ENCODE measurements at regions not wholly inside any gene's neighbourhood (a gene's known extent, or its start where the extent isn't known, plus 50 kb on each side); places are given as distances from the start of the nearest gene placed in this dataset.

GRCh38 chr2:49278561-49278960, 124.2 kb upstream of the FSHR start:
- H3K4me3 ChIP-seq (ENCODE audit: insufficient read depth, low read depth, low read length) = no peak overlapping the region
- no peak for TF ChIP-seq EZH2 (IDR thresholded peaks at IDR 0.05; ENCODE audit: insufficient read depth, low read length)
- no peak for TF ChIP-seq CTCF (IDR thresholded peaks at IDR 0.05; ENCODE audit: insufficient read depth, low read depth, low read length)
- Mint-ChIP-seq H3K27ac (ENCODE audit: unreplicated experiment) (no peak overlapping the region), H3K36me3 (ENCODE audit: low read depth, unreplicated experiment) (no peaks in the 10 kb centered on the region), H3K4me1 (ENCODE audit: low read depth, unreplicated experiment) (no peaks in the 10 kb centered on the region), H3K4me3 (ENCODE audit: unreplicated experiment) (no peak overlapping the region), H3K27me3 (ENCODE audit: low read depth, unreplicated experiment) (no peaks in the 10 kb centered on the region), H3K9me3 (ENCODE audit: unreplicated experiment) (peaks cover 2% of the 10 kb centered on the region)
- peaks cover 3% of the 10 kb centered on the region for H3K9me3 ChIP-seq (ENCODE audit: insufficient read depth, low read depth, low read length)
- no peaks in the 10 kb centered on the region for H3K79me2 ChIP-seq (ENCODE audit: insufficient read depth, low read length)
- FAIRE-seq = no peak
- no peaks in the 10 kb centered on the region for H3K36me3 ChIP-seq (ENCODE audit: insufficient read depth, low read length)
- no peaks in the 10 kb centered on the region for H3K4me1 ChIP-seq (ENCODE audit: insufficient read depth, low read length)
- no peak overlapping the region for H2AFZ ChIP-seq (ENCODE audit: low read depth, low read length)
- no peak overlapping the region for H3K4me2 ChIP-seq (ENCODE audit: low read length)
- H3K27me3 ChIP-seq (ENCODE audit: insufficient read depth, low read length) = no peaks in the 10 kb centered on the region
- no peak overlapping the region for H3K27ac ChIP-seq (ENCODE audit: low read depth, low read length)
- H4K20me1 ChIP-seq (ENCODE audit: insufficient read depth, low read length) = no peaks in the 10 kb centered on the region
- no peak for DNase-seq (ENCODE audit: low read depth)
- H3K9ac ChIP-seq (ENCODE audit: low read length) = no peak overlapping the region

- Histone ChIP-seq H2AFZ (ENCODE audit: low read depth, low read length) (no peak overlapping the region), H3K4me2 (ENCODE audit: low read length) (no peak overlapping the region), H3K9ac (ENCODE audit: low read length) (no peak overlapping the region), H3K4me1 (ENCODE audit: insufficient read depth, low read length) (no peaks in the 10 kb centered on the region), H3K27ac (ENCODE audit: low read depth, low read length) (no peak overlapping the region), H3K27me3 (ENCODE audit: insufficient read depth, low read length) (no peaks in the 10 kb centered on the region), H3K79me2 (ENCODE audit: insufficient read depth, low read length) (no peaks in the 10 kb centered on the region), H4K20me1 (ENCODE audit: insufficient read depth, low read length) (no peaks in the 10 kb centered on the region), H3K9me3 (ENCODE audit: insufficient read depth, low read depth, low read length) (peaks cover 3% of the 10 kb centered on the region), H3K4me3 (ENCODE audit: insufficient read depth, low read depth, low read length) (no peak overlapping the region), H3K36me3 (ENCODE audit: insufficient read depth, low read length) (no peaks in the 10 kb centered on the region)
- Mint-ChIP-seq H3K4me3 (ENCODE audit: unreplicated experiment) (no peak overlapping the region), H3K36me3 (ENCODE audit: low read depth, unreplicated experiment) (no peaks in the 10 kb centered on the region), H3K27ac (ENCODE audit: unreplicated experiment) (no peak overlapping the region), H3K4me1 (ENCODE audit: low read depth, unreplicated experiment) (no peaks in the 10 kb centered on the region), H3K9me3 (ENCODE audit: unreplicated experiment) (peaks cover 2% of the 10 kb centered on the region), H3K27me3 (ENCODE audit: low read depth, unreplicated experiment) (no peaks in the 10 kb centered on the region)
- TF ChIP-seq EZH2 (IDR thresholded peaks at IDR 0.05; ENCODE audit: insufficient read depth, low read length) (no peak), CTCF (IDR thresholded peaks at IDR 0.05; ENCODE audit: insufficient read depth, low read depth, low read length) (no peak)
- FAIRE-seq (no peak), DNase-seq (ENCODE audit: low read depth) (no peak)
These were observed 123.8 kb upstream of the FSHR start for GRCh38 chr2:49278141-49278540.

GRCh38 chr2:49271060-49271606, 116.8 kb upstream of the FSHR start:
- FAIRE-seq (no peak), DNase-seq (ENCODE audit: low read depth) (no peak)
- Mint-ChIP-seq H3K4me3 (ENCODE audit: unreplicated experiment) (no peak overlapping the region), H3K27ac (ENCODE audit: unreplicated experiment) (no peak overlapping the region), H3K4me1 (ENCODE audit: low read depth, unreplicated experiment) (no peaks in the 10 kb centered on the region), H3K27me3 (ENCODE audit: low read depth, unreplicated experiment) (no peaks in the 10 kb centered on the region), H3K36me3 (ENCODE audit: low read depth, unreplicated experiment) (no peaks in the 10 kb centered on the region), H3K9me3 (ENCODE audit: unreplicated experiment) (no peaks in the 10 kb centered on the region)
- H3K4me2 ChIP-seq (ENCODE audit: low read length) = no peak overlapping the region
- no peak overlapping the region for H3K27ac ChIP-seq (ENCODE audit: low read depth, low read length)
- no peaks in the 10 kb centered on the region for H3K27me3 ChIP-seq (ENCODE audit: insufficient read depth, low read length)
- H4K20me1 ChIP-seq (ENCODE audit: insufficient read depth, low read length) = no peaks in the 10 kb centered on the region
- no peaks in the 10 kb centered on the region for H3K36me3 ChIP-seq (ENCODE audit: insufficient read depth, low read length)
- no peaks in the 10 kb centered on the region for H3K9me3 ChIP-seq (ENCODE audit: insufficient read depth, low read depth, low read length)
- H3K9ac ChIP-seq (ENCODE audit: low read length) = no peak overlapping the region
- H3K4me3 ChIP-seq (ENCODE audit: insufficient read depth, low read depth, low read length) = no peak overlapping the region
- H3K4me1 ChIP-seq (ENCODE audit: insufficient read depth, low read length) = no peaks in the 10 kb centered on the region
- H3K79me2 ChIP-seq (ENCODE audit: insufficient read depth, low read length) = no peaks in the 10 kb centered on the region
- no peak overlapping the region for H2AFZ ChIP-seq (ENCODE audit: low read depth, low read length)
- TF ChIP-seq CTCF (IDR thresholded peaks at IDR 0.05; ENCODE audit: insufficient read depth, low read depth, low read length) (no peak), EZH2 (IDR thresholded peaks at IDR 0.05; ENCODE audit: insufficient read depth, low read length) (no peak)
